Upper lobe of right lung (tissue), 1 donor: ENCODE measurements at regions not wholly inside any gene's neighbourhood (a gene's known extent, or its start where the extent isn't known, plus 50 kb on each side); places are given as distances from the start of the nearest gene placed in this dataset.
"Not testable (repeated sequence)": the region's sequence is repeated elsewhere in the genome, so short reads cannot be mapped to it uniquely, and the experiment has no call there.

ENCODE experiments used
- ATAC-seq: fragments of 200-7000 bp; cut with Tn5 transposase; one replicate; pipeline ENCODE4 v1.9.1; 2020; ENCODE audit warnings: mild to moderate bottlenecking, moderate library complexity
- DNase-seq: peaks from one replicate; pipeline ENCODE4 v3.0.0-alpha.2; 2020
- H3K27ac ChIP-seq: fragments of 200-600 bp; one replicate; pipeline ENCODE4 v1.8.0; 2022
- H3K27me3 ChIP-seq: fragments of 200-600 bp; one replicate; pipeline ENCODE4 v1.8.0; 2022; ENCODE audit warnings: mild to moderate bottlenecking
- H3K36me3 ChIP-seq: fragments of 200-600 bp; one replicate; pipeline ENCODE4 v1.8.0; 2022
- H3K4me1 ChIP-seq: fragments of 200-600 bp; one replicate; pipeline ENCODE4 v1.8.0; 2022
- H3K4me3 ChIP-seq: fragments of 200-600 bp; one replicate; pipeline ENCODE4 v1.8.0; 2022; ENCODE audit warnings: mild to moderate bottlenecking
- H3K9me3 ChIP-seq: fragments of 200-600 bp; one replicate; pipeline ENCODE4 v1.8.0; 2022
- intact Hi-C: fragments of 100-400 bp; cut with DNase I; formaldehyde crosslinking; loops from one replicate; pipeline ENCODE4 v1.11.0; 2022
- TF ChIP-seq, protein P1 (sequence below): fragments of 200-600 bp; IDR thresholded peaks from one replicate; pipeline ENCODE4 v1.8.0; 2022; ENCODE audit warnings: antibody characterized with exemption
- donor health status: DM: no; HTN: yes; CAD: no; lungs with severe emphysema.

DNA sequence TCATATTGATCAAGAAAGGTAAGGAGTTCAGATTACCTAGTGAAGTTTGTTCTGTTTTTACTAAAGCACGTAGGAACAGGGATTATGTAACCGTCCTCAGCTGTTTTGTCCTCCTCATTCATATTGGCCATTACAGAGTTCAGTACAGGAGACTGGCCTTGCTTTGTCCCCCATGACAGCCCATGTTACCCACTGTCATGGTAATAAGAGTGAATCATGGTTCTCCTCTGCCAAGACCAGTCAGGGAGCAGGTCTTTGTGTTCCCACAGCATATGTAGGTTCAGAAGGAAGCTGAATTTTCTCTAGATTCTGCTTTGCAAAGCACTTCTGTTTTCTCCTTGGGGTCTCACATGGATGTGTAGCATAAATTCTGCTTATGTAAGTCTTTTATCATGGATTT lies 106.2 kb upstream of the GPR141 start:
- Histone ChIP-seq H3K27me3 (no peaks in the 10 kb centered on the region), H3K9me3 (no peaks in the 10 kb centered on the region), H3K4me3 (no peak overlapping the region), H3K27ac (no peak overlapping the region), H3K4me1 (no peaks in the 10 kb centered on the region), H3K36me3 (no peaks in the 10 kb centered on the region)
- no peak for ATAC-seq
- intact Hi-C loops = no loop called here
- TF ChIP-seq, protein P1, sequence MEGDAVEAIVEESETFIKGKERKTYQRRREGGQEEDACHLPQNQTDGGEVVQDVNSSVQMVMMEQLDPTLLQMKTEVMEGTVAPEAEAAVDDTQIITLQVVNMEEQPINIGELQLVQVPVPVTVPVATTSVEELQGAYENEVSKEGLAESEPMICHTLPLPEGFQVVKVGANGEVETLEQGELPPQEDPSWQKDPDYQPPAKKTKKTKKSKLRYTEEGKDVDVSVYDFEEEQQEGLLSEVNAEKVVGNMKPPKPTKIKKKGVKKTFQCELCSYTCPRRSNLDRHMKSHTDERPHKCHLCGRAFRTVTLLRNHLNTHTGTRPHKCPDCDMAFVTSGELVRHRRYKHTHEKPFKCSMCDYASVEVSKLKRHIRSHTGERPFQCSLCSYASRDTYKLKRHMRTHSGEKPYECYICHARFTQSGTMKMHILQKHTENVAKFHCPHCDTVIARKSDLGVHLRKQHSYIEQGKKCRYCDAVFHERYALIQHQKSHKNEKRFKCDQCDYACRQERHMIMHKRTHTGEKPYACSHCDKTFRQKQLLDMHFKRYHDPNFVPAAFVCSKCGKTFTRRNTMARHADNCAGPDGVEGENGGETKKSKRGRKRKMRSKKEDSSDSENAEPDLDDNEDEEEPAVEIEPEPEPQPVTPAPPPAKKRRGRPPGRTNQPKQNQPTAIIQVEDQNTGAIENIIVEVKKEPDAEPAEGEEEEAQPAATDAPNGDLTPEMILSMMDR = no peak
- no peak for DNase-seq

DNA sequence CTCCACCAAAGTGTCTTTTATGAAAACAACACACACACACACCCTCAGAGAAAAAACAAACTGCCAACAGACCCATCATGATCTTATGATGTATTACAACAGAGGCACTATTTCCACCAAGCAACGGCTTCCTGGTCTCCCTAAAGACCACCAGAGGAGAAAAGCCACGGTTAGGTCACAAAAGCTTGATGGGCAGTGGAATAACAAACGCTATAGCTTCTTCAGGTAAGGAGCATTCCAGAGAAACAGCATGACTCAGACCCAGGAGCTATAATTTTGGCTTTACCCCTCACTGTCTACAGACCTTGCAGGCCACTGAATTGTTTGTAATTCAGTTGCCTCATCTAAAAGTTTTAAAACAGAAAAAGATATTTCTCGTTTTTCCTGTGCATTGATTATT lies 105.7 kb upstream of the GPR141 start:
- intact Hi-C loops = no loop called here
- H3K36me3 ChIP-seq = no peaks in the 10 kb centered on the region
- ATAC-seq = no peak
- no peak overlapping the region for H3K27ac ChIP-seq
- TF ChIP-seq, protein P1 = no peak
- H3K9me3 ChIP-seq = no peaks in the 10 kb centered on the region
- H3K27me3 ChIP-seq = no peaks in the 10 kb centered on the region
- H3K4me1 ChIP-seq = no peaks in the 10 kb centered on the region
- no peak for DNase-seq
- H3K4me3 ChIP-seq = no peak overlapping the region

DNA sequence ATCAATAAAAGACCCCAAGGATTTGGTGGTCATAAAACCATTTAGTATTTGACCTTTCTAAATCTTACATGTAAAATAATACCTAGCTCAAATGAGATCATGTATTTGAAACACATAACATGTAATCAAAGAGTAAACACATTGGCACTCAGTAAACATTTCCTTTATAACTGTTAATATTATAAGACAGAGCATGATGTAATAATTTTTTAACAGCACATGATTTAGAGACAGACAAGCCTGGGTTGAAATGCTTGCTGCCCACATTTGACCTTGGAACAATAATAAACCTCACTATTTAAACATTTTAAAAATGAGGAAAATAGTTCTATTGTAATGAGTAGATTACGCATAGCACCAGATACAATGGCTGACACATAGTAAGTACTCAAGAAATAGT lies 105.2 kb upstream of the GPR141 start:
- TF ChIP-seq, protein P1 = no peak
- Histone ChIP-seq H3K27ac (no peak overlapping the region), H3K4me1 (no peaks in the 10 kb centered on the region), H3K27me3 (no peaks in the 10 kb centered on the region), H3K4me3 (no peak overlapping the region), H3K9me3 (no peaks in the 10 kb centered on the region), H3K36me3 (no peaks in the 10 kb centered on the region)
- intact Hi-C loops = no loop called here
- no peak for ATAC-seq
- no peak for DNase-seq

DNA sequence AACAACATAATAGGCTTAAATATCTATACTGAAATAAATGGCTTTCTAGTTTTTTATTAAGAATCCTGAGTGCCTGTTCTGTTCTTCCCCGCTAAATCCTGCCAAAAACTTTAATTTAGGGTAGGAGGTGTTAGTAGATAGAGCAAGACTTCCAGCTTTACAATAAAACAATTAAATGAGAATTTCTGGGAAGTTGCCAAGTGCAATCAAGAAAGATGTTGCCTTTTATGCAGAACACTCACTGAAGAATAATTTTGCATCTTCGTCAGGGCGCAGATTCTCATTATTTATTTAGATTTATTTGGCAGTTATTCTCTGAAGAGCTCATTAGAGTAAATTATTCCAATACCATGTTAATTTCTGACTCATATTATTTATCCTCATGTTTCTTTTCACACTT lies 103.2 kb upstream of the GPR141 start:
- intact Hi-C loops = no loop called here
- Histone ChIP-seq H3K4me1 (no peaks in the 10 kb centered on the region), H3K36me3 (no peaks in the 10 kb centered on the region), H3K9me3 (no peaks in the 10 kb centered on the region), H3K27ac (no peak overlapping the region), H3K27me3 (no peaks in the 10 kb centered on the region), H3K4me3 (no peak overlapping the region)
- TF ChIP-seq, protein P1 = no peak
- no peak for ATAC-seq
- no peak for DNase-seq

DNA sequence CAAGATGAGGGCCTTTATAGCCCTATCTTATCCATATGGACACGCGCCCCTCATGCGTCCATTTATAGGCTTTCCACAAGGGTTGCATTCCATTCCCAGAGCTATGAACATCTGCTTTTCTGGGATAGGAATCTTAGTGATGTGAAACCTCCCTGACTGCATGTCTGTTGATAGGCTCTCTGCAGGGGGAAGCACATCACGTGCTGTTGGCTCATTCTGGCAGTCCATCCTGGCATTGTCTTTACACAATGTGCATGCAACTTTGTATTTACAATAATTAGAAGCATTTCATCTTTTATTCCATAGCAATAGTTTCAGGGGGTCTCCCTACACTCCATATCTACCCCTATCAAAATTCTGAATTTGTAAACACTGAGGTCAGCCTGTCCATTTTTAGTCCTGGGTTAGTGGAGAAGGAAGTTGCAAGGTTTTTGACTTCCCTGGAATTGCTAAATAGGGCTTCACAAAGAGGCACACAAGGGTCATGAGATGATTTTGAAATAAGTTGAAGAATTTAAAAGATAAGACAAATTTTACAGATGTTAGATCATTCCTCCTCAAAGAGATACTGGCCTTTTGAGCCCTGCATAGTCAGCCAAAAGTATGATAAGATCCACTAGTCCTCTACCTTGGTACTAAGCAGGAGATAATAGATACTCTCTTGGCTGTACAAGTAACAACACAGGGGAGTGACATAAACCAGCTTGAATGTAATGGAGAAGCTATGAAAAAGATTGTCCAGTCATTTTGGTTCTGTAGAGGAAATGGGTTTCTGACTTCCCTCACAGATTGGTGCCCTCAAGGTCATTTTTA lies 98.7 kb upstream of the GPR141 start:
- H3K27me3 ChIP-seq, H3K4me3 ChIP-seq, H3K4me1 ChIP-seq, H3K27ac ChIP-seq, intact Hi-C loops, H3K36me3 ChIP-seq, DNase-seq, H3K9me3 ChIP-seq: not testable (repeated sequence)
- ATAC-seq = peak; percentile 45

DNA sequence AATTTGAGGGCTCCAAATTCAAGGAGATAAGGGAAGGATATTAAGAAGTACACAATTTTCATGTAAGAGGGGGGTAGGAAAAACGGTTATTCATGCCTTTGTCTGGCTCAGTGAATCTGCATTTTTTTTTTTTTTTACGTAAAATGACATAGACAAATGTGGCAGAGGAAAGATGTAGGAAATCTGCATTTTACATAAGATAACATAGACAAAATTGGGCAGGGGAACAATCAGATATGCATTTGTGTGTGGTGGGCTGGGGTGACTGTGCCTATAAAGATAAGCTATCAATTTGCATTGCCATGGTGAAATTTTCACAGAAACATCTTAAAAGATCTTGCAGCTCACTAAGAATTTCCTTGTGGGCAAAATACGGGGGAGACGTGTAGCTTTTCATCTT lies 92.7 kb upstream of the GPR141 start:
- Histone ChIP-seq H3K4me3 (no peak overlapping the region), H3K27me3 (no peaks in the 10 kb centered on the region), H3K36me3 (no peaks in the 10 kb centered on the region), H3K9me3 (no peaks in the 10 kb centered on the region), H3K27ac (no peak overlapping the region), H3K4me1 (no peaks in the 10 kb centered on the region)
- intact Hi-C loops = no loop called here
- TF ChIP-seq, protein P1 = no peak
- no peak for ATAC-seq
- no peak for DNase-seq
